GM18520 (cell line): ENCODE measurements at regions not wholly inside any gene's neighbourhood (a gene's known extent, or its start where the extent isn't known, plus 50 kb on each side); places are given as distances from the start of the nearest gene placed in this dataset.

ENCODE experiments used
- ATAC-seq: cut with Tn5 transposase; IDR thresholded peaks from one replicate; pipeline ENCODE4 v1.9.1; 2021; ENCODE audit not compliant: unreplicated experiment

DNA sequence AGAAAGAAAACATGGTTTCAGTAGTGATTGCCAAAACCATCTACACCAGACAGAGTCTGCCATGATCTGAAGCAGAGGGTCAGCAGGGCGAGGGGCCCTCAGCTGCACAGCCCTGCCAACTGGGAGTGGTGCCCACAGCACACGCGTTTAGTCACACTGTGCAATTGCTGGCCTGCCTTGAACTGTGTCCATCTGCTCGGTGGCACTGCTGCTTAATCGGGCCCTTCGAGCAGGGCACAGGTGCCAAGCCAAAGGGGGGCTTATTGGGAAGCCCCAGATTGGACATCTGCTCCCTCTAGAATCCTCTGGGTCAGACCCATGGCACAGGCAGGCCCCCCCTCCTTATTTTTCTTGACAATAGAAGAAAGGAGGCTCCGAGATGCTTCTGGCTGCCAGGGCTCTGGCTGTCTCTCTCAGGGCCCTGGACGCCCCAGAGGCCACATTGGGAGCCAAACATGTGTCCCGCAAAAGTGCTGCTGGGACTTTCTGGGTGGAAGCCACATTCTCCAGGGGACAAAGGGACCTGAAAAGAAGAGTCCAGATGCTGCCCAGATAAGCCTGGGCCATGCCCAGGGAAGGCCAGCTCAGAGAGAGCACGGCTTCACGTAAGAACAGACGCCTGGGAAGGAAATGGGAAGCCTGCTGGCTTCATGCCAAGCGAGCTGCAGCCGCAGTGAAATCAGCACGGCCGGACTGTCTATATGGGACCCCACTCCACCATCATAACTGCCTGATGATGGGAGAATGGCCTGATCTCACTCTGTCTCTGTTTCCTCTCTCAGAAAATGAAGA lies 349.2 kb downstream of the GADD45G start:
- no peak for ATAC-seq

GRCh38 chr9:89955144-89955543 lies 350.3 kb downstream of the GADD45G start:
- no peak for ATAC-seq

- ATAC-seq: no peak
These were observed 350.8 kb downstream of the GADD45G start for GRCh38 chr9:89955626-89956025.

- ATAC-seq: no peak
These were observed 351.5 kb downstream of the GADD45G start for GRCh38 chr9:89956331-89956730.

DNA sequence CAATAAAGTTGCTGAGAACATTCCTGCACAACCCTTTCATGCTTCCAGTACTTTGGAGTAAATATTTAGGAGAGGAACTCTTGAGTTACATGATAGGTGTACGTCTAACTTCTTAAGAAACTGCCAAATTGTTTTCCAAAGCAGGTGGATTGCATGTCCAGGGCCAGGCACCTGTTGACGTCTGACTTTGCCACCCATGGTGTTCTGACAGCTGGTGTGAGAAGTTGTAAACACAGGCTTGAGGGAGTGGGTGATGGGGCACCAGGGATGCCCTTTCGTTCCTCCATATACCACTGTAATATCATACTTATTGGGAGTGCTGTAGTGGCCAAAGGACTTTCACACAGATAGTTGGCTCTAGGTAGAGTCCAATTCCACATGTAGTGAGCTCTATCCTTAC lies 352.1 kb downstream of the GADD45G start:
- ATAC-seq: no peak

- ATAC-seq: no peak
These were observed 353.3 kb downstream of the GADD45G start for GRCh38 chr9:89958086-89958485.

DNA sequence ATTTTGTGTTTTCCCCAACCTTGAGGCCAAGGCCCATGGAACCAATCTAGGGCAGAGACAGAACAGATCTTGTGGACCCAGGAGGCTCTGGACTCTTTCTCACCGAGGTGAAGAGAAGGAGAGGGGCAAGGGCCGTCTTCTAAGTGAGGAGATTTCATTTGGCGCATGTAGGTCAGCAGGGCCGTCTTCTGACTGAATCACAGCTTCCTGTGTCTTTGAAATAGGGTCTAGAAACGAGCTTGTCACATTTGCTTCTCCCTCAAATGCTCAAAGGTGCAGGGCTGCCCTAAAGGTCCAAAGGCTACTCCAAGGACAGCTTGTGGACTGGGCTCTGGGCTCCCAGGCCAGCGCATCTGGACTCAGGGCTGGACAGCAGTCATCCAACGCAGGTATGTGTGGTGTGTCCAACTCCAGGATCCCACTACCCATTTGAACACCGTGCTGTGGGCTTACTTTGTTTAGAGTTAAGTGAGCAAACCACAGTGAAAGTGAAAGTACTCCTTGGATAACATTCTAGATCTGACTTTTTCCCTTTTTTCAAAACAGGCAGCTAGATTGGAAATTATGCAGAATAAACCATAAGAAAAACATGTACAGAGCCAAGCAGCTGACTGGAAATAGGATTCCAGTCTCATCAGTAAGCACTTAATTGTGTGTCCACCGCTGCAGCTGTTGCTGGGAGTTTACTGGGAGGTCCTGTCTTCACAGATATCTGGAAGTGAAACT lies 357.0 kb downstream of the GADD45G start:
- ATAC-seq: no peak

DNA sequence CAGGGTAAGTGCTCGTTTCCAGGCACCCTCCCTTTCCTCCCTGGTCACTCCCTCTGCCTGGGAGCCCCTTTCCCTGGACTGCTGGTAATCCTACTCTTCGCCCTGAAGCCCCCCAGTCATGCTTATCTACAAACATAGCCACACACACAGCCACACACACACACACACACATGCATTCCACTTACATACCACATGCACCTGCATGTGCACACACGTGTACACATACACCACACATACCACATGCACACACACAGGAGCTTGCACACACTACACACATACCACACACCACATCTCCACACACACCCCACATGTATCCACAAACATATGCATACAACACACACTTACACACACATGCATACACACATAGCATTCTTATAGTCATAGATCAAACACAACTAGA lies 358.5 kb downstream of the GADD45G start:
- ATAC-seq: no peak

DNA sequence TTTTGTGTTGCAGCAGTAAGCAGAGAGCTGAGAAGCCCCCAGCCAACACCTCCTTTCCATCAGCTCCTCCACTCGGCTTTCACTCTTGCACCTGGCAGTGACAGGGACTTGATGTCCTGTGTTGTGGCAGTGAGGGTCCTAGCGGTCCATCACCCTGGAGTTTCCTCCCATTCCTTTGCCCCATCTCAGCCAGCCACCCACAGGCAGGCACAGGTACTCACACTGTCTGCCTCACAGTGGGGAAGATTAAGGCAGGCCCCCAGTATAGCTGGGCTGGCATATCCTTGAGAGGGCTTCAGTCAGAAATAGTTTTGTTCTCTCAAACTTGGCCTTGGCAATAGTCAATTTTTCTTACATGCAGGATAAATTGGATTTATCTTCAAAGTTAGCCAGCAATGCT lies 362.7 kb downstream of the GADD45G start:
- ATAC-seq: no peak

DNA sequence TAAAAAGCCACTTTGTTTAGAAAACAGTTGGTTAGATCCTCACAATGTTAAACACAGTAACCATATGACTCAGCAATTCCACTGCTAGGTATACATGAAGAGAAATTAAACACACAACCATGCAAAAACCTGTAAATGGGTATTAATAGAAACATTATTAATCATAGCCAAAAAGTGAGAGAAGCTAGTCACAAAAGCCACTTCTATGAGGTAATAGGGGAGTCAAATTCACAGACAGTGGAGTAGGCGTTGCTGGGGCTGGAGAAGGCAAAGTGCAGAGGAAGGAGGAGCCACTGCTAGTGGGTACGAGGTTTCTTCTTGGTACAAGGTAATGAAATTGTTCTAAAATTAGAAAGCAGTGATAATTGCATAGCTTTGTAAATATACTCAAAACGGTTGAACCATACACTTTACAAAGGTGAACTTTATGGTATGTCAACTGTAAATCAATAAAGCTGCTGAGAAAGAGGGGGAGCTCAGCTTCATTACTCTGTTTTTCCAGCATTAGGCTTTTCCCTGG lies 364.4 kb downstream of the GADD45G start:
- no peak for ATAC-seq

DNA sequence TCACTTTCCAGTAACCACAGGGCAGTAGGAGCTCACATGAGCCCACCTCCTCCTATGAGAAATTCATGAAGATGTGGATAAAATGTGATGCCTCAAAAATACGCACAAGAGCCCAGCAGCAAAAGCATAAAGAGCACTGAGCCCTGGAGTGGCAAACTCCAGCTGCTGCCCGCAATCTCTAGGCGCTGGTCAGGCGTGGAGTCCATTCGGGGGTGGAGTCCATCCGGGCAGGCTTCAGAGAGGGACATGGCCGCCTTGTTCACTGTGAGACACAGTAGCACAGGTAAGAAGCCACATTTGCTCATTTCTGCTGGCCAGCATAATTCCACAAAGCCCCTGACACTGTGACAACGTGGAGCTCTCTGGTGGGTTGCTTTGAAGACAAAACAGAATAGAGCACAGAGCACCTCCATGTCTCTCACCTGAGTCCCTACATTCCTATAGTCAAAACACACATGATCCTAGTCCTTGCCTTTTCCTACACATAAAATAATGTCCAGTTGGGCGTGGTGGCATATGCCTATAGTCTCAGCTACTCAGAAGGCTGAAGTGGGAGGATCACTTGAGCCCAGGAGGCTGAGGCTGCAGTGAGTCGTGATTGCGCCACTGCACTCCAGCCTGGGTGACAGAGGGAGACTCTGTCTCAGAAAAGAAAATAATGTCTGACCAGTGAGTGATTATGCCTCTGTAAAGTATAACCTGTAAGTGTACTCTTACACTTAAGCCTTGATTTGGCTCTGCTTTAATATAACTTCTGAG lies 365.2 kb downstream of the GADD45G start:
- no peak for ATAC-seq

GRCh38 chr9:89970701-89971100 lies 365.9 kb downstream of the GADD45G start:
- no peak for ATAC-seq

- ATAC-seq: no peak
These were observed 367.7 kb downstream of the GADD45G start for GRCh38 chr9:89972535-89972934.

DNA sequence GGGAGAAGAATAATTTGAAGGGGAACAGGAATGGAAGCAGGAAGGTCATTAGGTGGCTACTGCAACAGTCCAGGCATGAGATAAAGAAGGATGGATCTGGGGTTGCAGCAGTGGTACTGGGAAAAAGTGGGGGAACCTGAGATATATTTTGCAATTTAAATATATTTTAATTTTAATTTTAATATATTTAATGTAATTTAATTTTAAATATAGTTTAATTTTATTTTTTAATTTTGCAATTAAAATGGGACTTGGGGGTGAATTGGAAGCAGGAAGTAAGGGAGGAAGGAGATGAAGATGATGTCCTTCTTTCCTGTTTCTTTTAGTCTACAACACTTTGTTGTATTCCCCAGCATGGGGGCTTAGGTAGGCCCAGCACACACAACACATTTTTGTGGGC lies 369.8 kb downstream of the GADD45G start:
- ATAC-seq: no peak

DNA sequence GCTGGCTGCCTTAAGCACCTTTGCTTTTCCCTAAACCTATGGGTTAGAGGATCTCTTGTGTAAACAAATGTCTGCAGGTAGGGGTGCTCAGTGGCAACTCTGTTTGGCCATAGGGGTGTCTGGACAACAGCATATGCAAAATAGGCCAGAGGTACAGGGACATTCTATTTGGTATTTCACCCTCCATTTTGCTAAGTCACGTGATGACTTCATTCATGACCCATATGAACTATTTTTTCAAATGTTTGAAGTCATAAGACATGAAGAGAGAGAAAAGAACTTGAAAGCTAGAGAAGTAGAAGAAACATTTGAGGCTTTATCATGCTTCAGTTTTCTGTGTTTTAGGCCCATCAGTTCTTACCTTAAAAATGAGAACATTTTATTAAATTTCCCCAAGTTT lies 370.2 kb downstream of the GADD45G start:
- ATAC-seq: no peak

GRCh38 chr9:89975630-89976029 lies 370.8 kb downstream of the GADD45G start:
- no peak for ATAC-seq

GRCh38 chr9:89978185-89978584 lies 373.4 kb downstream of the GADD45G start:
- ATAC-seq: no peak

- no peak for ATAC-seq
These were observed 375.8 kb downstream of the GADD45G start for GRCh38 chr9:89980600-89980999.

- ATAC-seq: no peak
These were observed 377.2 kb downstream of the GADD45G start for GRCh38 chr9:89982016-89982415.

- no peak for ATAC-seq
These were observed 378.6 kb downstream of the GADD45G start for GRCh38 chr9:89983411-89983810.

DNA sequence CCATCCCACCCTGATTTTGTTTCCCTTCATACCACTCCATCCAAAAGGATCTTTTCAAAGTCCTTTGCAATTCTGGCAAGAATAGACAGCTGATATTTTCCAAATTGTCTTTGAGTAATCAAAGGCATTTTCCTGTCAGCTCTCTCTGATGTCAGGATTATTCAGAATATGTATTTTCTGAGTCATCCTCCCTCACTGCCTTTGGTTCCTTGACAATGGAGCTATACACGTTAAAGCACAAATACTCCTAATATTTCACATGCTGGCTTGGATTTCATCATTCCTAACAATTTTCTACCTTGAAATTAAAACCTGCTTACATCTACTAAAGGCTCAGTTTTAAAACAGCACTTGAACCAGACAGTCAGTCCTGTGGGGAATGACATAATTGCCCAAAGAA lies 379.4 kb downstream of the GADD45G start:
- no peak for ATAC-seq

DNA sequence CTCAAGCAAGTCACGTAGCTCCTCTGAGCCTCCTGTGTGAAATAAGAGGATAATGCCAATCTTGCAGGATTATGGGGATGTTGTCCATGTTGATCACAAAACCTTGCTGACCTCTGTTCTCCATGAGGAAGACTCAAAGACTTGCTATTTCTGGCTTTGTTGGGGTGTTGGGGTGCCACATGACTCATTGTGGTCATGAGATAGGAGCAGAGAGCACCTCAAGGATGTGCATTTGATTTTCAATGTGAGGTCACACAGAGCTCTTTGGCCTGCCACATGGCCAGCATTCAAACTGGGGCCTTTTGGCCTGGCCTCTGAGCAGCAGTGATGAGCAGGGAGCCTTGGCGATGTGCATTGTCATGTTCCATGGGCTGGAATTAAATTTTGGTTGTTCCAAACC lies 380.3 kb downstream of the GADD45G start:
- ATAC-seq: no peak
